HG03457 (cell line): ENCODE measurements at regions not wholly inside any gene's neighbourhood (a gene's known extent, or its start where the extent isn't known, plus 50 kb on each side); places are given as distances from the start of the nearest gene placed in this dataset.

Source experiments
- ATAC-seq: cut with Tn5 transposase; IDR thresholded peaks from one replicate; pipeline ENCODE4 v1.9.1; 2021; ENCODE audit warnings: moderate number of reproducible peaks; ENCODE audit not compliant: unreplicated experiment

- no peak for ATAC-seq
Observed at GRCh38 chr3:105923140-105923539, 54.3 kb upstream of the CBLB start.

- no peak for ATAC-seq
Observed at GRCh38 chr3:105927741-105928140, 58.9 kb upstream of the CBLB start.

- ATAC-seq = no peak
Observed at GRCh38 chr3:105930733-105931132, 61.9 kb upstream of the CBLB start.

GRCh38 chr3:105931500-105931899 lies 62.7 kb upstream of the CBLB start:
- no peak for ATAC-seq

GRCh38 chr3:105933871-105934270 lies 65.1 kb upstream of the CBLB start:
- ATAC-seq = no peak

- ATAC-seq = no peak
Observed at GRCh38 chr3:105938101-105938500, 69.3 kb upstream of the CBLB start.

GRCh38 chr3:105938806-105939205 lies 70.0 kb upstream of the CBLB start:
- no peak for ATAC-seq

- no peak for ATAC-seq
Observed at GRCh38 chr3:105944276-105944675, 75.5 kb upstream of the CBLB start.

- ATAC-seq = no peak
Observed at GRCh38 chr3:105944721-105945120, 75.9 kb upstream of the CBLB start.

- no peak for ATAC-seq
Observed at GRCh38 chr3:105948101-105948500, 79.3 kb upstream of the CBLB start.

GRCh38 chr3:105950881-105951600 lies 82.2 kb upstream of the CBLB start:
- ATAC-seq = no peak

- ATAC-seq = no peak
Observed at GRCh38 chr3:105953831-105954230, 85.0 kb upstream of the CBLB start.

GRCh38 chr3:105956306-105956705 lies 87.5 kb upstream of the CBLB start:
- no peak for ATAC-seq

- ATAC-seq = no peak
Observed at GRCh38 chr3:105957722-105958121, 88.9 kb upstream of the CBLB start.

- ATAC-seq = no peak
Observed at GRCh38 chr3:105958237-105959000, 89.6 kb upstream of the CBLB start.

GRCh38 chr3:105959851-105960250 lies 91.0 kb upstream of the CBLB start:
- no peak for ATAC-seq

GRCh38 chr3:105960381-105960780 lies 91.6 kb upstream of the CBLB start:
- no peak for ATAC-seq

- ATAC-seq = no peak
Observed at GRCh38 chr3:105963161-105963560, 94.3 kb upstream of the CBLB start.

- ATAC-seq = no peak
Observed at GRCh38 chr3:105965384-105965783, 96.6 kb upstream of the CBLB start.

GRCh38 chr3:105967117-105967516 lies 98.3 kb upstream of the CBLB start:
- no peak for ATAC-seq

GRCh38 chr3:105970283-105970682 lies 101.5 kb upstream of the CBLB start:
- ATAC-seq = no peak

GRCh38 chr3:105972069-105972468 lies 103.3 kb upstream of the CBLB start:
- ATAC-seq = no peak
